Endothelial cell (in vitro differentiated cells): ENCODE measurements at regions not wholly inside any gene's neighbourhood (a gene's known extent, or its start where the extent isn't known, plus 50 kb on each side); places are given as distances from the start of the nearest gene placed in this dataset.

ENCODE experiments used
- DNase-seq: peaks from one replicate; pipeline ENCODE4 v3.0.0; 2021; ENCODE audit warnings: low spot score
- H3K27ac Mint-ChIP-seq: one replicate; pipeline ENCODE4 v1.8.0; 2021; ENCODE audit warnings: mixed read lengths, inconsistent platforms; ENCODE audit not compliant: unreplicated experiment
- H3K27me3 Mint-ChIP-seq: one replicate; pipeline ENCODE4 v1.8.0; 2021; ENCODE audit warnings: mild to moderate bottlenecking, moderate library complexity, mixed read lengths, inconsistent platforms; ENCODE audit not compliant: unreplicated experiment
- H3K36me3 Mint-ChIP-seq: one replicate; pipeline ENCODE4 v1.8.0; 2021; ENCODE audit warnings: mild to moderate bottlenecking, low read depth, mixed read lengths, inconsistent platforms; ENCODE audit not compliant: unreplicated experiment
- H3K4me1 Mint-ChIP-seq: one replicate; pipeline ENCODE4 v1.8.0; 2021; ENCODE audit warnings: mild to moderate bottlenecking, mixed read lengths, inconsistent platforms; ENCODE audit not compliant: unreplicated experiment
- H3K4me3 Mint-ChIP-seq: one replicate; pipeline ENCODE4 v1.8.0; 2021; ENCODE audit warnings: mild to moderate bottlenecking, mixed read lengths, inconsistent platforms; ENCODE audit not compliant: unreplicated experiment
- H3K9me3 Mint-ChIP-seq: one replicate; pipeline ENCODE4 v1.8.0; 2021; ENCODE audit warnings: mixed read lengths, inconsistent platforms; ENCODE audit not compliant: unreplicated experiment
- TF ChIP-seq, protein P1 (sequence below): fragments of 200-600 bp; sonication (generic); IDR thresholded peaks from one replicate; pipeline ENCODE4 v1.5.0; 2021; ENCODE audit warnings: antibody characterized with exemption; ENCODE audit not compliant: unreplicated experiment

DNA sequence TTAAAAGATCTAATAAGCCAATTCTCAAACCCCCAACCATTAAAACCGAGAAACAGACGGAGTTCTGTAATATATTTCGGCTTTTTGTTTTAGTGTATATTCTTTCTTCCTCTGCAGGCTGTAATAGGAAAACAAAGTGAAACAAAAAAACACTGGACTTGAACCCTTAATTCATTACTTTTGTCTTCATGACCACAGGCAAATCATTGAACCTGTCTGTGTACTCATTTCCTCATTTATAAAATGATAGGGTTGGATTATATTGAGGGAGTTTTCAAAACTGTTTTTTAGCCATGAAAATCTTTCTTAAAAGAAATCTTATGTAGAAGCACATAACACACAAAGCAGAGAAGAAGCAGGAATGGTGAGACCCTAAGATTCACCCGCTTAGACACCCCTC is 278.8 kb downstream of the CD83 start:
- peaks cover 3% of the 10 kb centered on the region for H3K4me1 Mint-ChIP-seq
- H3K4me3 Mint-ChIP-seq = no peak overlapping the region
- DNase-seq = no peak
- TF ChIP-seq, protein P1, sequence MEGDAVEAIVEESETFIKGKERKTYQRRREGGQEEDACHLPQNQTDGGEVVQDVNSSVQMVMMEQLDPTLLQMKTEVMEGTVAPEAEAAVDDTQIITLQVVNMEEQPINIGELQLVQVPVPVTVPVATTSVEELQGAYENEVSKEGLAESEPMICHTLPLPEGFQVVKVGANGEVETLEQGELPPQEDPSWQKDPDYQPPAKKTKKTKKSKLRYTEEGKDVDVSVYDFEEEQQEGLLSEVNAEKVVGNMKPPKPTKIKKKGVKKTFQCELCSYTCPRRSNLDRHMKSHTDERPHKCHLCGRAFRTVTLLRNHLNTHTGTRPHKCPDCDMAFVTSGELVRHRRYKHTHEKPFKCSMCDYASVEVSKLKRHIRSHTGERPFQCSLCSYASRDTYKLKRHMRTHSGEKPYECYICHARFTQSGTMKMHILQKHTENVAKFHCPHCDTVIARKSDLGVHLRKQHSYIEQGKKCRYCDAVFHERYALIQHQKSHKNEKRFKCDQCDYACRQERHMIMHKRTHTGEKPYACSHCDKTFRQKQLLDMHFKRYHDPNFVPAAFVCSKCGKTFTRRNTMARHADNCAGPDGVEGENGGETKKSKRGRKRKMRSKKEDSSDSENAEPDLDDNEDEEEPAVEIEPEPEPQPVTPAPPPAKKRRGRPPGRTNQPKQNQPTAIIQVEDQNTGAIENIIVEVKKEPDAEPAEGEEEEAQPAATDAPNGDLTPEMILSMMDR = no peak
- no peaks in the 10 kb centered on the region for H3K9me3 Mint-ChIP-seq
- no peak overlapping the region for H3K27ac Mint-ChIP-seq
- H3K36me3 Mint-ChIP-seq = no peaks in the 10 kb centered on the region
- peaks cover 1% of the 10 kb centered on the region for H3K27me3 Mint-ChIP-seq

DNA sequence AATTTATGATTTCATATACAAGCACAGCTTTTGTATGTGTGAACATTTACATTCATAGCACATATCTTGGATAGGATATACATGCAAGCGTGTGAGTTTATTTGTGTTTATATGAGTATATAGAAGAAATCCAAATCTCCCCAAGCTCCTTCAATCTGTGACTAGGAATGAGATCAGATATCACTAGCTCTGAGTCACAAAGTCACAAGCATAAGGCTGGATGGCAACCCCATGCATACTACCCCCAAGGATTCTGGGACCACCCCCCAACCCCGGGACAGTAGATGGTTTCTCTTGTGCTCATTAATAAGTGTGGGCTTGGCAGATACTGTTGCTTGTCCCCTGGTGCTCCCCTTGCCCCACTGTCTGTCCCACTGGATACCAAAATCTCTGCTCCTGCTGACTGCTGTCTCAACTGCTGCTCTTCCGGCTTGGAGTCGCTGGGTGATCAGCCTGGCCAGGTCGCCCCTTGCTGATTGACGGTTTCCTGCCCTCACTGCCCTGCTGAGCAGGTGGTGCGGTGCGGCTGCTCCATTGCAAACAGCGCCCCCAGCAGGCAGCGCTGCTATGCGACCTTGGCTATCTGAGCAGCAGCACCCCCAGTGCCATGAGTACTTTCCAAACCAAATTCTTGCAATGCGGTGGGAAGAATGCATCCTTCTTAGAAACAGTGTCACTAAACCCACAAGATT is 279.4 kb downstream of the CD83 start:
- Mint-ChIP-seq H3K4me1 (peaks cover 3% of the 10 kb centered on the region), H3K27ac (no peak overlapping the region), H3K4me3 (no peak overlapping the region), H3K36me3 (no peaks in the 10 kb centered on the region), H3K9me3 (no peaks in the 10 kb centered on the region), H3K27me3 (peaks cover 1% of the 10 kb centered on the region)
- no peak for DNase-seq
- TF ChIP-seq, protein P1 = peak; percentile 31

DNA sequence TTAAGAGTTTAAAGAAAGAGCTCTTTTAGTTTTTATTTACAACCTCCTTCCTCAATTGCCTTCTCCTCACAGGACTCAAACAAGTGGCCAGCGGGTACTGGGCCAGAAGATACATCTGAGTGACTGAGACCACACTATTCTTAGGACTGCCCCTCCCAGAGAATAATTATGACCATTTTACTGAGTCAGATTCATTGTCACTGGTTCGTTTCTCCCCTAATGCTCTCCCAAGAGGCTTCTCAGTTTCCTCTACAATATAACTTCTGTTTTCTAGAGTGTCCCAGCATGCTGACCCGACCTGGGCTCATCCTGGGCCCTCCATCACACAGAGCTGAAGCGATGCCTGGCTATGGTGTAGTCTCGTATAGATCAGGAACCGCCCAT is 279.9 kb downstream of the CD83 start:
- H3K36me3 Mint-ChIP-seq = no peaks in the 10 kb centered on the region
- H3K9me3 Mint-ChIP-seq = no peaks in the 10 kb centered on the region
- H3K4me3 Mint-ChIP-seq = no peak overlapping the region
- DNase-seq = no peak
- H3K27ac Mint-ChIP-seq = no peak overlapping the region
- TF ChIP-seq, protein P1 = no peak
- H3K27me3 Mint-ChIP-seq = peaks cover 1% of the 10 kb centered on the region
- peaks cover 3% of the 10 kb centered on the region for H3K4me1 Mint-ChIP-seq

DNA sequence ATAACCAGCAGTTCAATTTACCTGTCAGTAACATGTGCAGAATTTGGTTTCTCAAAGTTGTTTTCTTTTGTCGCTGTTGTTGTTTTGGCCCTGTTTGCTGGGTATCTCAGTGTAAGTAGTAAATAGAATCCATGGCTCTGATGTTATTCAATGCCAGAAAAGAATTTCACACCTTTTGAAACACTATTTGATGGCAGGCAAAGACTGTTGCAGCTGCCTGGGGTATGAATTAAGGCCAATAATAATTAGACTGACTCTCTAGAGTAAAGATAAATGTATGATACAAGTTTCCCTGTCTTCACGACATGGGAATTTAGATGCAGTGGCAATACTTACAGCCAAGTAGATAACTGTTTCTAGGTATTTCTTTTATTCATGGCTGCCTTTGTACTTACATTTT is 281.4 kb downstream of the CD83 start:
- H3K4me1 Mint-ChIP-seq = no peaks in the 10 kb centered on the region
- no peak for DNase-seq
- H3K9me3 Mint-ChIP-seq = no peaks in the 10 kb centered on the region
- no peaks in the 10 kb centered on the region for H3K27me3 Mint-ChIP-seq
- H3K27ac Mint-ChIP-seq = no peak overlapping the region
- H3K4me3 Mint-ChIP-seq = no peak overlapping the region
- no peaks in the 10 kb centered on the region for H3K36me3 Mint-ChIP-seq
- TF ChIP-seq, protein P1 = no peak

DNA sequence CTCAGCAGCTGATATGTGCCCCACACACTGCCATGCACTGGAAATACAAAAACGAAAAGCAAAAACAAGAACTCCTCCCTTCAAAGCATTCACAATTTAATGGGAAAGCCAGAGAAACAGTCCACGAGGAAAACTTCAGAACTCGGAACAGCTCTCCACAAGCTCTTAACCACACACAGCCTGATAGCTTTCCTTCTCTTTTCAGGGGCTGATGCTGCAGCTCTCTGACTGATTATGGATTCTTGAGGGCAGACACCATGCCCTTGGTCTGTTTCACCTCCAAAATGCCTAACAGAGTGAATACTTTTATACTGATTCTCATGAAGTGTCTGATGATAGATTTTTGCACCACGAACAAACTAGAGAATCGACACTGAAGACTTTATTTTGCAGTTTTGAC is 282.1 kb downstream of the CD83 start:
- TF ChIP-seq, protein P1 = no peak
- Mint-ChIP-seq H3K4me3 (no peak overlapping the region), H3K36me3 (no peaks in the 10 kb centered on the region), H3K9me3 (no peaks in the 10 kb centered on the region), H3K27me3 (no peaks in the 10 kb centered on the region), H3K27ac (no peak overlapping the region), H3K4me1 (no peaks in the 10 kb centered on the region)
- no peak for DNase-seq
